Astrocyte of the spinal cord (primary cell): ENCODE measurements at regions not wholly inside any gene's neighbourhood (a gene's known extent, or its start where the extent isn't known, plus 50 kb on each side); places are given as distances from the start of the nearest gene placed in this dataset.

Source experiments
- DNase-seq: peaks from one replicate; pipeline ENCODE4 v3.0.0; 2011; ENCODE audit warnings: low read depth, low spot score
- H3K4me3 ChIP-seq: 2 replicates; pipeline ENCODE4 v1.5.1; 2011; ENCODE audit warnings: low read depth, mild to moderate bottlenecking, low read length, moderate library complexity
- in situ Hi-C: cut with HindIII; loops from 2 replicates; pipeline ENCODE4 v1.10.0; 2017; ENCODE audit warnings: low sequenced_read_pairs
- TF ChIP-seq, protein P1 (sequence below): IDR thresholded peaks from 2 replicates; pipeline ENCODE4 v1.5.1; 2012; ENCODE audit warnings: low read depth, mild to moderate bottlenecking, low read length, inconsistent platforms

GRCh38 chr12:114213055-114213581, 192.8 kb downstream of the TBX5 start:
- no peak overlapping the region for H3K4me3 ChIP-seq
- TF ChIP-seq, protein P1, sequence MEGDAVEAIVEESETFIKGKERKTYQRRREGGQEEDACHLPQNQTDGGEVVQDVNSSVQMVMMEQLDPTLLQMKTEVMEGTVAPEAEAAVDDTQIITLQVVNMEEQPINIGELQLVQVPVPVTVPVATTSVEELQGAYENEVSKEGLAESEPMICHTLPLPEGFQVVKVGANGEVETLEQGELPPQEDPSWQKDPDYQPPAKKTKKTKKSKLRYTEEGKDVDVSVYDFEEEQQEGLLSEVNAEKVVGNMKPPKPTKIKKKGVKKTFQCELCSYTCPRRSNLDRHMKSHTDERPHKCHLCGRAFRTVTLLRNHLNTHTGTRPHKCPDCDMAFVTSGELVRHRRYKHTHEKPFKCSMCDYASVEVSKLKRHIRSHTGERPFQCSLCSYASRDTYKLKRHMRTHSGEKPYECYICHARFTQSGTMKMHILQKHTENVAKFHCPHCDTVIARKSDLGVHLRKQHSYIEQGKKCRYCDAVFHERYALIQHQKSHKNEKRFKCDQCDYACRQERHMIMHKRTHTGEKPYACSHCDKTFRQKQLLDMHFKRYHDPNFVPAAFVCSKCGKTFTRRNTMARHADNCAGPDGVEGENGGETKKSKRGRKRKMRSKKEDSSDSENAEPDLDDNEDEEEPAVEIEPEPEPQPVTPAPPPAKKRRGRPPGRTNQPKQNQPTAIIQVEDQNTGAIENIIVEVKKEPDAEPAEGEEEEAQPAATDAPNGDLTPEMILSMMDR, result no peak
- in situ Hi-C loops, result no loop called here
- no peak for DNase-seq

- TF ChIP-seq, protein P1, result no peak
- no peak for DNase-seq
- in situ Hi-C loops, result no loop called here
- no peak overlapping the region for H3K4me3 ChIP-seq
Measured at GRCh38 chr12:114209861-114210260, 196.1 kb downstream of the TBX5 start.

DNA sequence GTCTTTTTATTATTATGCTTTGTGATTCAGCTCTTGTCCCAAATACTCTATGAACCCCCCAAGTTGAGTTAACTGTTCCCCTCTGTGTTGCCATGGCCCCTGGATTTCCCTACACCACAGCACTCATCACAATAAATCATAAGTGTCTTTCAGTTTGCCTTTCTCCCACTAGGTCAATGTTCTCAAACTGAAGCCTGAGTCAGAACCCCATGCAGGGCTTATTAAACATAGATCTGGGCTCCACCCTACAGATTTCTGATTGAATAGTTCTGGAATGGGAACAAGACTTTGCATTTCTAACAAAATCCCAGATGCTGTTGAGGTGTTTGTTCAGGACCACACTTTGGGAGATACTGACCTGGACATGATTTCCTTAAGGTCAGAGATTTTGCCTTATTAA, 199.4 kb downstream of the TBX5 start:
- DNase-seq, result no peak
- in situ Hi-C loops, result no loop called here
- TF ChIP-seq, protein P1, result no peak

DNA sequence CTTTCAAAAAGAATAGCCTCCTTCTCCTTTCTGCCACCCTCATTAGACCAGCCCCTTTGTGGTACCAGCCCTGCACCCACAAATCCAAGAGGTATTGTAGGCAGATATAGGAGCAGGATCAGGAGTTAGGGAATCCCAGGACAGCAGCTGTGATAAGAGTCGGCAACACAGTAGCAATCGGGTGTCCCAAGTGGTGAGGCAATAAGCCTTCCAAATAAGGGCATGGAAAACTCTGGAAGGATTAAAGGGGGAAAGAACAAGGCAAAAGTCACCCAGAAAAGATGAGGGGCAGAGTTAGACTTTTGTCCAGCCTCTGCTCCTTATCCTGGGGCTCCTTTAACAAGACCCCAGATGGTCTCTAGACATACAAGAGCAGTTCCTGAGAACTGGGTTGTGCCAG, 204.2 kb downstream of the TBX5 start:
- TF ChIP-seq, protein P1, result no peak
- H3K4me3 ChIP-seq, result no peak overlapping the region
- in situ Hi-C loops, result no loop called here
- DNase-seq, result no peak

More for the DNA sequence above, 199.4 kb downstream of the TBX5 start:
- no peak overlapping the region for H3K4me3 ChIP-seq

DNA sequence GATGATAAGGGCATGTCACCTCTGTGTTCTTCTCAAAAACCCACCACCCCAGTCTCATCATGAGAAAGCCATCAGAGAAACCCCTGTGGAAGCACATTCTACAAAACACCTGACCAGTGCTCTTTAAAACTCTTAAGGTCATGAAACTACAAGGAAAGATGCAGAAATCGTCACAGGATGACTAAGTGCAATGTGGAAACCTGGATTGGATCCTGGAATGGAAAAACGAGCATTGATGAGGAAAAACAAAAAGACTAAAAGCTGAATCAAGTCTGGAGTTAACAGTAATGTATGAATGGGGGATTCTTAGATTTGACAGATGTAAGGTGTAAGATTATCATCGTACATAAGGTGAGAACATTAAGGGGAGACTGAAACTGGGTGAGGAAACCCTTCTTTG, 211.0 kb downstream of the TBX5 start:
- in situ Hi-C loops, result no loop called here
- DNase-seq, result no peak
- TF ChIP-seq, protein P1, result no peak
- H3K4me3 ChIP-seq, result no peak overlapping the region

DNA sequence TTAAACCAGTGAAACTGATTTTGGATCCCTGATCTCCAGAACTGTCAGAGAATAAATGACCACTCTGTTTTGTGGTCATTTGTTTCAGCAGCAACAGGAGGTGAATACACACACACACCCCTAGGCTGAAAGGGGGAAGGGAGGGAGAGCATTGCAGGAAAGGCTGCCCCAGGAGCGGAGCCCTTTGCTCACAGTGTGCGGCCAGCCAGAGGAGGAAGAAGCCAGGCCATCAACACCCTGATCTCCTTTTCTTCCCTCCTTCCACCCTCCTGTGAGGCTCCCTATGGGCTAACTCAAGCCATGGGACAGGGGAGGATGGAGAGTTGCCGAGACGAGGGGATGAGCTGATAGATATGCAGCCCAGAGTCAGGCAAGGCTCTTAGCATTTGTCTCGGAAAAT, 211.9 kb downstream of the TBX5 start:
- in situ Hi-C loops, result no loop called here
- DNase-seq, result no peak
- H3K4me3 ChIP-seq, result no peak overlapping the region
- TF ChIP-seq, protein P1, result no peak

GRCh38 chr12:114193474-114193873, 212.5 kb downstream of the TBX5 start:
- in situ Hi-C loops, result no loop called here
- no peak for DNase-seq
- no peak overlapping the region for H3K4me3 ChIP-seq
- TF ChIP-seq, protein P1, result no peak
